SK-N-SH treated with all-trans-retinoic acid at 6 μM for 48 hours (cell line): ENCODE measurements at regions not wholly inside any gene's neighbourhood (a gene's known extent, or its start where the extent isn't known, plus 50 kb on each side); places are given as distances from the start of the nearest gene placed in this dataset.

Source experiments
- ATAC-seq: fragments of 200-7000 bp; cut with Tn5 transposase; 3 replicates; pipeline ENCODE4 v1.9.1; 2020; ENCODE audit warnings: mild to moderate bottlenecking, moderate library complexity
- ARNTL ChIP-seq: fragments of 450-650 bp; formaldehyde crosslinking; IDR thresholded peaks from 2 replicates; pipeline ENCODE4 v1.5.0; 2020; ENCODE audit warnings: low read depth, mild to moderate bottlenecking, moderate library complexity, borderline replicate concordance
- CREB5 ChIP-seq: fragments of 250-450 bp; sonication (Bioruptor Pico); IDR thresholded peaks from 2 replicates; pipeline ENCODE4 v1.5.1; 2020; ENCODE audit warnings: low read depth, mild to moderate bottlenecking, moderate library complexity
- CSDC2 ChIP-seq: fragments of 250-450 bp; sonication (Bioruptor Pico); IDR thresholded peaks from 2 replicates; pipeline ENCODE4 v1.5.0; 2020; ENCODE audit warnings: mild to moderate bottlenecking, moderate library complexity
- ESRRG ChIP-seq: fragments of 250-450 bp; sonication (Bioruptor Pico); IDR thresholded peaks from 2 replicates; pipeline ENCODE4 v1.6.1; 2021; ENCODE audit warnings: mild to moderate bottlenecking
- GLIS3 ChIP-seq: fragments of 250-450 bp; sonication (Bioruptor Pico); IDR thresholded peaks from 2 replicates; pipeline ENCODE4 v1.5.0; 2020; ENCODE audit warnings: mild to moderate bottlenecking, moderate library complexity
- ISL1 ChIP-seq: fragments of 250-450 bp; sonication (Bioruptor Pico); IDR thresholded peaks from 2 replicates; pipeline ENCODE4 v2.1.2; 2022; ENCODE audit warnings: mild to moderate bottlenecking, moderate library complexity
- PATZ1 ChIP-seq: fragments of 250-450 bp; sonication (Bioruptor Pico); IDR thresholded peaks from 2 replicates; pipeline ENCODE4 v1.8.0; 2020; ENCODE audit warnings: mild to moderate bottlenecking, moderate library complexity, borderline replicate concordance
- POU6F1 ChIP-seq: fragments of 250-450 bp; sonication (Bioruptor Pico); IDR thresholded peaks from 2 replicates; pipeline ENCODE4 v1.8.0; 2021; ENCODE audit warnings: low read depth, mild to moderate bottlenecking, moderate library complexity, borderline replicate concordance
- PPARA ChIP-seq: fragments of 250-450 bp; sonication (Bioruptor Pico); IDR thresholded peaks from 2 replicates; pipeline ENCODE4 v1.5.0; 2020; ENCODE audit warnings: mild to moderate bottlenecking, borderline replicate concordance
- RARB ChIP-seq: fragments of 250-450 bp; sonication (Bioruptor Pico); IDR thresholded peaks from 2 replicates; pipeline ENCODE4 v1.8.0; 2021; ENCODE audit warnings: mild to moderate bottlenecking, moderate library complexity
- SNAI2 ChIP-seq: fragments of 250-450 bp; sonication (Bioruptor Pico); IDR thresholded peaks from 2 replicates; pipeline ENCODE4 v1.5.0; 2020; ENCODE audit warnings: mild to moderate bottlenecking, moderate library complexity
- TCF4 ChIP-seq: fragments of 250-450 bp; sonication (Bioruptor Pico); IDR thresholded peaks from 2 replicates; pipeline ENCODE4 v1.8.0; 2021; ENCODE audit warnings: mild to moderate bottlenecking, moderate library complexity, borderline replicate concordance
- TOX ChIP-seq: fragments of 250-450 bp; sonication (Bioruptor Pico); IDR thresholded peaks from 2 replicates; pipeline ENCODE4 v1.8.0; 2021; ENCODE audit warnings: mild to moderate bottlenecking, moderate library complexity, borderline replicate concordance
- ZC3H10 ChIP-seq: fragments of 250-450 bp; sonication (Bioruptor Pico); IDR thresholded peaks from 2 replicates; pipeline ENCODE4 v1.5.1; 2021; ENCODE audit warnings: mild to moderate bottlenecking, moderate library complexity
- ZFP30 ChIP-seq: fragments of 450-650 bp; formaldehyde crosslinking; IDR thresholded peaks from 2 replicates; pipeline ENCODE4 v1.5.0; 2022; ENCODE audit warnings: mild to moderate bottlenecking, moderate library complexity
- ZNF565 ChIP-seq: fragments of 450-650 bp; formaldehyde crosslinking; conservative IDR thresholded peaks from 2 replicates; pipeline ENCODE4 v1.5.0; 2020; ENCODE audit warnings: low read depth, mild to moderate bottlenecking, moderate library complexity
- ZNF70 ChIP-seq: fragments of 450-650 bp; formaldehyde crosslinking; IDR thresholded peaks from 2 replicates; pipeline ENCODE4 v1.5.0; 2020; ENCODE audit warnings: mild to moderate bottlenecking, moderate library complexity
- ZNF8 ChIP-seq: fragments of 450-650 bp; formaldehyde crosslinking; IDR thresholded peaks from 2 replicates; pipeline ENCODE4 v1.5.0; 2020; ENCODE audit warnings: mild to moderate bottlenecking, moderate library complexity
- TF ChIP-seq, protein P1 (sequence below): fragments of 250-450 bp; sonication (Bioruptor Pico); IDR thresholded peaks from 2 replicates; pipeline ENCODE4 v1.5.1; 2021; ENCODE audit warnings: mild to moderate bottlenecking, moderate library complexity

DNA sequence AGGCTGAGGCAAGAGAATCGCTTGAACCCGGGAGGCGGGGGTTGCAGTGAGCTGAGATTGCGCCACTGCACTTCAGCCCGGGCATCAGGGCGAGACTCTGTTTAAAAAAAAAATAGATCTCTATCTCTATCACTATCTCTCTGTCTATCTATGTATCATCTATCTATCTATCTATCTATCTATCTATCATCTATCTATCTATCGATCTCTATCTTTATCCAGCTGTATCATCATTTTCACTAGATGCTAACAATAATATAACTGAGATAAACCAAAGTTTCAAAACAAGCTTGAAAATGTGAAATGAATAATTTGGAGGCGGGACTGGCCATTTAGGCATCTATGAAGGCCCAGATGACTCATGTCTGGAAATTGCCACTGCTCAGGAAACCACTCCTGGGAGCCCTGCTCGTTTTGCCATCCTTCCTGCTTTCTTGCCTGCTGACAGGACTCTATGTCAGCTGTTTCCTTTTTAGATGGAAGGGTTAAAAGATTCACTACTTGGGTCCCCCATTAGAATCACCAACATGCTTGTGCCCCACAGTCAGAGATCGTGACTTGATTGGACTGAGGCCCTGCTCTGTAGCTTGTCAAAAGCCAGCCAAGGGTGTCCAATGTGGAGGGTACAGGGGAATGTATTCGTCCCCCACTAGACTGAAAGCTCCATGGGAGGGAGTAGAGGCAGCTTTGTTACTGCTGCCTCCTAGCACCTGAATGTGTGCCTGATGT, 61.7 kb downstream of the UTRN start:
- peak; percentile 78 for ATAC-seq
- no peak for TF ChIP-seq ARNTL
- TF ChIP-seq ZNF8 (CRISPR knock-in tag): no peak
- TF ChIP-seq GLIS3 (CRISPR knock-in tag): no peak
- no peak for TF ChIP-seq TOX (CRISPR knock-in tag)
- TF ChIP-seq, protein P1, sequence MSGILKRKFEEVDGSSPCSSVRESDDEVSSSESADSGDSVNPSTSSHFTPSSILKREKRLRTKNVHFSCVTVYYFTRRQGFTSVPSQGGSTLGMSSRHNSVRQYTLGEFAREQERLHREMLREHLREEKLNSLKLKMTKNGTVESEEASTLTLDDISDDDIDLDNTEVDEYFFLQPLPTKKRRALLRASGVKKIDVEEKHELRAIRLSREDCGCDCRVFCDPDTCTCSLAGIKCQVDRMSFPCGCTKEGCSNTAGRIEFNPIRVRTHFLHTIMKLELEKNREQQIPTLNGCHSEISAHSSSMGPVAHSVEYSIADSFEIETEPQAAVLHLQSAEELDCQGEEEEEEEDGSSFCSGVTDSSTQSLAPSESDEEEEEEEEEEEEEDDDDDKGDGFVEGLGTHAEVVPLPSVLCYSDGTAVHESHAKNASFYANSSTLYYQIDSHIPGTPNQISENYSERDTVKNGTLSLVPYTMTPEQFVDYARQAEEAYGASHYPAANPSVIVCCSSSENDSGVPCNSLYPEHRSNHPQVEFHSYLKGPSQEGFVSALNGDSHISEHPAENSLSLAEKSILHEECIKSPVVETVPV (CRISPR knock-in tag): no peak
- no peak for TF ChIP-seq ZC3H10 (CRISPR knock-in tag)
- TF ChIP-seq PATZ1 (CRISPR knock-in tag): no peak
- TF ChIP-seq ZNF70 (CRISPR knock-in tag): no peak
- no peak for TF ChIP-seq ZFP30 (CRISPR knock-in tag)
- TF ChIP-seq ESRRG (CRISPR knock-in tag): no peak
- TF ChIP-seq ZNF565: no peak

- ATAC-seq: no peak
- TF ChIP-seq RARB (CRISPR knock-in tag) (no peak), ZFP30 (CRISPR knock-in tag) (no peak), ZNF565 (no peak)
Measured at GRCh38 chr6:144347448-144347759, 62.3 kb downstream of the UTRN start.

DNA sequence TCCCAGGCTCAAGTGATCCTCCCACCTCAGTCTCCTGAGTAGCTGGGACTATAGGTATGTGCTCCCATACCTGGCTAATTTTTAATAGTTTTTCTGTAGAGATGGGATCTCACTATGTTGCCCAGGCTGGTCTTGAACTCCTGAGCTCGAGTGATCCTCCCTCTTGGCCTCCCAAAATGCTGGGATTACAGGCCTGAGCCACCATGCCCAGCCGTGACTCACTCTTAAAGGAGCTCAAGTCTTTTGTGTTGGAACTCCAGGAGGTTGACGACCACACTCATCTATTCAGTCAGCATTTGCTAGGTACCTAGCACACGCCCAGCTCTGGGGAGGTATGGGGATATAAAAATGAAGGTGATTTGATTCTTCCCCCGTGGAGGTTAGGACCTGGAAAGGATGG, 62.8 kb downstream of the UTRN start:
- ATAC-seq: no peak
- TF ChIP-seq PPARA (CRISPR knock-in tag) (no peak), GLIS3 (CRISPR knock-in tag) (no peak), TCF4 (no peak), CREB5 (CRISPR knock-in tag) (no peak), POU6F1 (CRISPR knock-in tag) (no peak), ZC3H10 (CRISPR knock-in tag) (no peak), RARB (CRISPR knock-in tag) (no peak), SNAI2 (CRISPR knock-in tag) (no peak)
- TF ChIP-seq, protein P1 (CRISPR knock-in tag): no peak

- peak; percentile 52 for ATAC-seq
- TF ChIP-seq CSDC2 (CRISPR knock-in tag): no peak
- TF ChIP-seq ZNF70 (CRISPR knock-in tag): no peak
- no peak for TF ChIP-seq ESRRG (CRISPR knock-in tag)
- no peak for TF ChIP-seq ISL1
- no peak for TF ChIP-seq PATZ1 (CRISPR knock-in tag)
- TF ChIP-seq RARB (CRISPR knock-in tag): no peak
- TF ChIP-seq SNAI2 (CRISPR knock-in tag): no peak
- no peak for TF ChIP-seq ZNF565
- TF ChIP-seq, protein P1 (CRISPR knock-in tag): no peak
- TF ChIP-seq CREB5 (CRISPR knock-in tag): no peak
- no peak for TF ChIP-seq TCF4
- TF ChIP-seq ZFP30 (CRISPR knock-in tag): no peak
Measured at GRCh38 chr6:144349690-144350527, 64.8 kb downstream of the UTRN start.
